Left kidney (tissue), 1 donor: ENCODE measurements at regions not wholly inside any gene's neighbourhood (a gene's known extent, or its start where the extent isn't known, plus 50 kb on each side); places are given as distances from the start of the nearest gene placed in this dataset.

ENCODE experiments used
- DNase-seq: peaks from one replicate; pipeline ENCODE4 v3.0.0-alpha.2; 2013

DNA sequence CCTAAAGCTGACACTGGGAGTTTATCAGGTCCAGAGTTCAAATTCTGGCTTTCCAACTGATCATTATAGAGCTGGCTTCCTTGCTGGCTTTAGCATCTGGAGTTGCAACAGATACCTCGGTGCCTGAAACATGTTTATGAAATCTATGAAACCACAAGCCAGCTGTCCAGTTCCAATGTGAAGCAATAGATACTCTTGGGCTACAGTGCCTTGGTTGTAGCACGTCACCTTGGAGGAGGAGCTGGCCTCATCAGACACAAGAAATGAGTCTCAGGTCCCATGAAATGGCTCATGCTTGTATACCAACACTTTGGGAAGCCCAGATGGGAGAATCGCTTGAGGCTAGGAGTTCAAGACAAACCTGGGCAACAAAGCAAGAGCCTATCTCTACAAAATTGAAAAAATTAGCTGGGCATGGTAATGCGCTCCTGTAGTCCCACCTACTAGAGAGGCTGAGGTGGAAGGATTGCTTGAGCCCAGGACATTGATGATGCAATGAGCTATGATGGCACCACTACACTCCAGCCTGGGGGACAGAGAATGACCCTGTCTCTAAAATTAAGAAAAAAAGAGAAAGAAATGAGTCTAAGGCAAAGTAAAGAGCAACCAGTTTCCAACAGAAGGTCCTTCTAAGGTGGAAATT, 132.5 kb upstream of the ZNF648 start:
- DNase-seq = no peak

- no peak for DNase-seq
Observed at GRCh38 chr1:182192966-182193365, 131.5 kb upstream of the ZNF648 start.

DNA sequence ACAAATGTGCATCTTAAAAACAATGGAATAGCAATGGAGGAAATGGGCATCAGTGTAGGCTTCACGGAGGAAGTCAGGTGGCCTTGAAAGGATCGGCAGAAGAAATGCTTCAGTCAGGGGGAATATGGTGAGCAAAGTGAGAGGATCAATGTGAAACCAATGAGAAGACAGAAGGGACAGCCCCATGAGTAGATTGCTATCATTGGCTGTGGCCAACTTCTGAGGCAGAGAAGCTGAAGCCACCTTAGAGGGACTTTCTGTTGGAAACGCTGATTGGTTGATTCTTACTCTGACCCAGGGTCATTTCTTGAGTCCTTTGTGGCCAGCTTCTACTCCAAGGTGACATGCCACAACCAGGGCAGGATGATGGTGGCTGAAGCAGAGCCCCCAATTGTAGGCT, 130.7 kb upstream of the ZNF648 start:
- no peak for DNase-seq

DNA sequence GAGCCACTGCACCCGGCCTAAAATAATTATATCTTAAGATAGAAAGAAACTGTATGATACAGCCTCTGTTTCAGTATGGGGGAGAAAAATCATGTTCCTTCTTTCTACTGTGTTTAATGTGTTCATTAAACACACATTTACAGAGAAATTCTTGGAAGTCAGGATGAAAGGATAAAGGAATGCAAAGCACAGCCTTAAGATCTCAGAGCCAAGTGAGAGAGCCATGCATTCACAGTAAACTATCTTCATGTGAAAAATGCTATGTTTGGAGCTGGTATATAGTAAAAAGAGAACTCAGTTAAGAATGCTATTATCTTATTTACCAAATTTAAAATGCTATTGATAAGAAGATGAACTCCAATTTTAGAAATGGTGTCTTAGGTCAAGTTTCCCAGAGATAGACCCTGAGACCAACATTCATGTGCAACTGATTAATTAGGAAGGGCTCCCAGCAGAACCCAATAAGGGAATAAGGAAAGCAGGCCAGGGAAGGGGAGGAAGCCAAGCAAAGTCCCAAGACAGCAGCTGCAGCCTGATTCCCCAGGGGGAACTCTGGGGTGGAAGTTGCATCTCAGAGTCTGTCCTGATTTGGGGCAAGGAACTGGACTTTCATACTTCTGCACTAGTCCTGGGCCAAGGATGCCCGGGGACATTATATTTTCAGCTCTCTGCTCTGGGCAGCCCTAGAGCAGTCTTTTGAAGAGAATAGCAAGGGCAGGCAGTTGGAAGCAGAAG, 130.0 kb upstream of the ZNF648 start:
- DNase-seq = no peak

GRCh38 chr1:182189535-182190066, 128.1 kb upstream of the ZNF648 start:
- no peak for DNase-seq

DNA sequence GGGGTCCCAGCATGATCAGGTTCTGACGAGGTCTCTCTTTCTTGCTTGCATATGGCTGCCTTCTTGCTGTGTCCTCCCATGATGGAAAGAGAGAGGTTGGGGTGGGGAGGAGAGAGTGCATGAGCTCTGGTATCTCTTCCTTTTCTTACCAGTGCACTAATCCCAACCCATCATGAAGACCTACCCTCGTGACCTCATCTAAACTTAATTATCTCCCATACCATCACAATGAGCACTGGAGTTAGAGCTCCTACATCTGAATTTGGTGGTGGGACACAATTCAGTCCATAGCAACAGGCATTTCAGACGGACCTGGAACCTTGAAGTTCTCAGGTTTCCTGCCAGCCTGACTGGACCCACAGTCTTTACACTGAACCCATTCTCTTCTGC, 125.2 kb upstream of the ZNF648 start:
- DNase-seq = no peak

- DNase-seq = no peak
Observed at GRCh38 chr1:182185842-182186756, 124.6 kb upstream of the ZNF648 start.

DNA sequence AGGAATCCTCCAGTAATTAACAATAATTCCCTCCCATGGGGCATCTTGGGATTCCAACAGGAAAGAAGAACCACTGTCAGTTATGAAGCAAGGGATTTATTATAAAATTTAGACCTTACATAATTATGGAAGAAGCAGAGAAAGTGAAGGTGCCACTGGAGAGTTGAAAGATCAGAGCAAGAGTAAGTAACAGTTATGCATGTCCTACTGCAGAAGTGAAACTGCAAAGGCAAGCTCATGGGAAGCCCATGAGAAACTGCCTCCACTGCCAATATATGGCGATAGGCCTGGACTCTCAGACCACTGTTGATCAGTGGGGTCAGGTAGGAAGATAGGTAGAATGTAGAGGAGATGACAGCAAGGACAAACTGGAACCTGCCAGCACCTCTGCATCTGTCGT, 123.6 kb upstream of the ZNF648 start:
- DNase-seq = no peak

DNA sequence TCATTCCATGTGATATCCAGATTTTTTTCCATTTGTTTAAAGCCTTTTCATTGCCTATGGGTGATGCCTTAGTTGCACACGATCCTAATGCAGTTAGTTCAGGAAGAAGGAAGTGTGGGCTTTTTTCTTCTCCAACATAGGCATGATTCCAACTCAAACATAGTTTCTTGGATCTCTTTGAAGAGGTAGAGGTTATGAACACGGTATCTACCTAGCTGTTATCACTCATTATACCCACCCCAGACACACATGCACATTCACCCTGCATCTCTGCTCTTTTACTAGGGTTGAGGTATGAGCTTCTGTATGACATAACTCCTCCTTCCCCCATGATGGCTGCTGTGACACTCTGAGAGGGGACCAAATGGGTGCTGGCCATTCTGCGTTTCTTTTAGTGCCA, 122.1 kb upstream of the ZNF648 start:
- no peak for DNase-seq

GRCh38 chr1:182182311-182182710, 120.8 kb upstream of the ZNF648 start:
- DNase-seq = no peak

DNA sequence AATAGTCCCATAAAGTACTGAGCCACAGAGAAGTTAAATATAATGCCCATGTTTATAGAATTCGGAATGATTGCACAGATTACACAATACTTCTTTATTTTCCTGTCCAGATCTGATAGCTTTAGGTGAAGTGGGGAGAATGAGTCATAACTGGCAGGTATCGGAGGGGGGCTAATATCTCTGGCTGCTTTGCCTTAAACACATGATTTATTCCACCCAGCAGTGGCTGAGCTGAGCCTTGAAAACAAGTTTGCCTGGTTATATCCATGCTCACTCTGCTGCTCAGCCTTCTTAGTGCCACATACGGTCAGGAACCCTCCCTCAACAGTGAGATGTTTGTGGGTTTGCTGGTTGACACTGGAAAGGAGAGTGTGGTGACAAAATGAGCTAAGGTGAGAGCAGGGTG, 119.7 kb upstream of the ZNF648 start:
- no peak for DNase-seq

GRCh38 chr1:182175361-182175931, 113.9 kb upstream of the ZNF648 start:
- DNase-seq = no peak

DNA sequence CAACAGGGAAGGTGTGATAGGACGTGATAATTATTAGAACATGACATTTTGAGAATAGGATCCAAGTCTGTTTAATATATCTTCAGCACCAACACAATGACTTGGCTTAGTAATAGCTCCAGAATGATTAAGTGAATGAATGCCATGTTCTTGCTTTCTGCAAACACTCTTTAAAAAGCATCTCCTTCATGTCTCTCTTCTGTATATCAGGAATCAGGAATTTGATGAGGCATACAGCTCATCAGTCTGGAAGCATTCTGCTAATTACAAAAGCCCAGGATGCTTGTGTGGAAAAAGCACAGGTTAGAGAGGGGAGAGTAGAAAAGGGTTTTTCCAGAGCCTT, 113.0 kb upstream of the ZNF648 start:
- DNase-seq = no peak

DNA sequence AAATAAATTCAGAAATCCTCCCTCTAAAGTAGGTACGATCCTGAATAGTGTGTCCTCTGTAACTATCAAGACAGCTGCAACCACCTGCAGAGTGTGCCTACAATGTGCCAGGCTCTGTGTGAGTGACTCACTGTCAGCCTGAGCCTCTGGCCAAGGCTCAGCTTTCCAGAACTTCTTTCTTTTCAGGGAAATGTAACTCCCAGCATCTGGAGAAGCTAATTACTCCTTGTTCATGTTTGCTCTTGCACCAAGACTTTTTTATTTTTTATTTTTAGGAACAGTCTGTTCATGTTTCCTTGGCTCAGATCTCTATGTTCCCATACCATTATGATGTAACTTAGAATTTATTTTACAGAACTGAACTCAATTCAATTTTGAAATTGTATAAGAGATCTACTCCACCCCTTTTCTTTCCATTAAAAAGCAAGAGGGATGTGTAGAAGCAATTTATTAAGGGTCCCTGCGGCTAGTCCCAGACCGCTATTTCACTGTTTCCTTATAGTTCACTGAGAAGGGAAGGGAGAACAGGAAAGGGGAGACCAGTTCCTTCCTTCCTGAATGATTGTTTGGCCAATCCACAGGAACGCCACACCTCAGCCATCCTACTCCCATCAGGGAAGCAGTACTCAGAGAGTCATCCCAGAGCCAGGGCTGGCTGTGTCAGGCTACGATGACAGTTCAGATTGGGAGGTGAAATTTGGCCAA, 112.4 kb upstream of the ZNF648 start:
- DNase-seq = no peak

- DNase-seq = no peak
Observed at GRCh38 chr1:182172699-182173098, 111.2 kb upstream of the ZNF648 start.

GRCh38 chr1:182170891-182171461, 109.5 kb upstream of the ZNF648 start:
- no peak for DNase-seq

- DNase-seq = no peak
Observed at GRCh38 chr1:182169203-182169602, 107.7 kb upstream of the ZNF648 start.

DNA sequence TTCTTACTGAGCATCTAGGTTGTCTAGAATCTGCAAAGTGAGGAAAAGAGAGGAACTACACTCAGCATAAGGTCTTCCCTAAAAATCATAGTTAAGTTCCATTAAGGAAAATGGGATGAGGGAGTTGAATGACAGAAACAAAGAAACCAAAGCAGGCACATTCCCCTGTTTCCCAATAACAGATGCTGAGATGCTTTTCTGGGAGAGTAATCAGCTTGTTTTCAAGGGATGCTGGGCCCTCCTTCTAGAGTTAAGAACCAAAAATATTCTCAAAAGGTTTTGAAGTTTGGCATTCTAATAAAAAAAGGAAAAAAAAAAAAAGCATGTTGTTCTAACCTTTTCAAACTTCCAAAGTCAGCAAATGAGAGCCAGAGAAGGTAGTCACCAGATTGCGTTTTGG, 105.2 kb upstream of the ZNF648 start:
- DNase-seq = no peak

DNA sequence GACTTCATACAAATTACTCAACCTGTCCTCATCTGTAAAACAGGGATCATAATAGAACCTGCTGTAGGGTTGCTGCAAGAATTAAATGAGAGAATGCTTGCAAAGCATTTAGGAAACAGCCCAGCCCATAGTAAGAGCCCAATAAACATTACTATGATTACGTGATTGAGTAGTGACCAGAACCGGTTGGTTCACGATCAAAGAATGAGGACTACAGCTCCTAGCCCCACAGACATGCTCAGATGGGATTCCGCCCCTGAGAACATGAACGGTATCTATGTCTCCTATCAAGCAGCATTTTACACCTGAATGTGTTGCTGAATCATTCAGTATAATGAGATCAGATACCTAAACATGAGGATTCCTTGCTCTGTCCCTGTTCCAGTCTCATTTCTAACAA, 104.8 kb upstream of the ZNF648 start:
- DNase-seq = no peak

GRCh38 chr1:182164273-182164672, 102.8 kb upstream of the ZNF648 start:
- DNase-seq = no peak

GRCh38 chr1:182163821-182164223, 102.3 kb upstream of the ZNF648 start:
- no peak for DNase-seq

DNA sequence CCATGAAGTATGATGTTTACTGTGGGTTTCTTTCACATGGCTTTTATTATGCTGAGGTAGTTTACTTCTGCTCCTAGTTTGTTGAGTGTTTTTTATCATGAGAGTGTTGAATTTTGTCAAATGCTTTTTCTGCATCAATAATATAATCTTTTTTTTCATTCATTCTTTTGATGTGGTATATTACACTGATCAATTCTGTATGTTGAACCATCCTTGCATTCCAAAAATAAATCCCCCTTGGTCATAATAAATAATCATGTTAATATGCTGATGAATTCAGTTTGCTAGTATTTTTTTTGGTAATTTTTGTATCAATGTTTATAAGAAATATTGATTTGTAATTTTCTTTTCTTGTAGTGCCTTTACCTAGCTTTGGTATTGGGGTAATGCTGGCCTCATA, 97.9 kb upstream of the ZNF648 start:
- DNase-seq = no peak
